WI38 (cell line): ENCODE measurements at regions not wholly inside any gene's neighbourhood (a gene's known extent, or its start where the extent isn't known, plus 50 kb on each side); places are given as distances from the start of the nearest gene placed in this dataset.

ENCODE experiments used
- H3K4me3 ChIP-seq: 2 replicates; pipeline ENCODE4 v1.5.1; 2011; ENCODE audit warnings: low read depth, mild to moderate bottlenecking, control low read depth, low read length
- TF ChIP-seq, protein P1 (sequence below): IDR thresholded peaks from 2 replicates; pipeline ENCODE4 v1.5.1; 2012; ENCODE audit warnings: low read depth, mild to moderate bottlenecking, control low read depth, low read length

DNA sequence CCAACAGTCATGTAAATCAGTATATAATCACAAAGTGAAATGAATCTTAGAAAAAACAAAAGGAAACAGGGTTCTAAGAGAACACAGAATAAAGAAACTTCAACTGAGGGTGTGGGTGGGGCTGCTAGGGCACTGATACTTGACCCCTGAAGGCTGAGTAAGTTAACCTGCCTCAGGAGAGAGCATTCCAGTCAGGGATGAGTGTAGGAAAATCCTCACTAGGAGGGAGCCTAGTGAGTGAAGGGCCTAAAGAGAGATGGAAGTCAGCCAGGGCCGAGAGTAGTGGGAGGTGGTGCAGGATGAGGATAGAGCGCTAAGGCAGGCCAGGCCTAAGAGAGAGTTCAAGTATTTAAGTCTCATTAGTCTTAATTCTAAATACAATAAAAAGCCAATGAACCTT is 342.6 kb downstream of the SATB2 start:
- no peak overlapping the region for H3K4me3 ChIP-seq
- TF ChIP-seq, protein P1, sequence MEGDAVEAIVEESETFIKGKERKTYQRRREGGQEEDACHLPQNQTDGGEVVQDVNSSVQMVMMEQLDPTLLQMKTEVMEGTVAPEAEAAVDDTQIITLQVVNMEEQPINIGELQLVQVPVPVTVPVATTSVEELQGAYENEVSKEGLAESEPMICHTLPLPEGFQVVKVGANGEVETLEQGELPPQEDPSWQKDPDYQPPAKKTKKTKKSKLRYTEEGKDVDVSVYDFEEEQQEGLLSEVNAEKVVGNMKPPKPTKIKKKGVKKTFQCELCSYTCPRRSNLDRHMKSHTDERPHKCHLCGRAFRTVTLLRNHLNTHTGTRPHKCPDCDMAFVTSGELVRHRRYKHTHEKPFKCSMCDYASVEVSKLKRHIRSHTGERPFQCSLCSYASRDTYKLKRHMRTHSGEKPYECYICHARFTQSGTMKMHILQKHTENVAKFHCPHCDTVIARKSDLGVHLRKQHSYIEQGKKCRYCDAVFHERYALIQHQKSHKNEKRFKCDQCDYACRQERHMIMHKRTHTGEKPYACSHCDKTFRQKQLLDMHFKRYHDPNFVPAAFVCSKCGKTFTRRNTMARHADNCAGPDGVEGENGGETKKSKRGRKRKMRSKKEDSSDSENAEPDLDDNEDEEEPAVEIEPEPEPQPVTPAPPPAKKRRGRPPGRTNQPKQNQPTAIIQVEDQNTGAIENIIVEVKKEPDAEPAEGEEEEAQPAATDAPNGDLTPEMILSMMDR: no peak

DNA sequence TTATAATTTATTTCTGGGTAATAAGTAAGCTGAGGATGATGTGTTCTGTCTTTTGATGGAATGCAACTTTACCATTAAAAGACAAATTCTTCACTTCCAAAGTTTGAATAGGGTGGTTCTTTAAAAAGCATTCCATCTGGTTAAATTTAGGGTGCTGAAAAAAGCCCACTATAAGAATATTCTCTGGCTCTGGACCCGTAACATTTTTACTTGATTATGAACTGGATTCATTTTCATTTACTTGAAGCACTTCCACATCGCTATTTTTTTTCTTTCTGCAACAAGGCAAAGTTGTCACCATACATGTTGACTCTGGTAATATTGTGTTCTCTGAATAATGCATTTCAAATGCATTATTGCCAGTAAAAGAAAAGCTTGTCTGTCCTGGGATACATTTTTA is 344.6 kb downstream of the SATB2 start:
- TF ChIP-seq, protein P1: no peak
- H3K4me3 ChIP-seq: no peak overlapping the region

DNA sequence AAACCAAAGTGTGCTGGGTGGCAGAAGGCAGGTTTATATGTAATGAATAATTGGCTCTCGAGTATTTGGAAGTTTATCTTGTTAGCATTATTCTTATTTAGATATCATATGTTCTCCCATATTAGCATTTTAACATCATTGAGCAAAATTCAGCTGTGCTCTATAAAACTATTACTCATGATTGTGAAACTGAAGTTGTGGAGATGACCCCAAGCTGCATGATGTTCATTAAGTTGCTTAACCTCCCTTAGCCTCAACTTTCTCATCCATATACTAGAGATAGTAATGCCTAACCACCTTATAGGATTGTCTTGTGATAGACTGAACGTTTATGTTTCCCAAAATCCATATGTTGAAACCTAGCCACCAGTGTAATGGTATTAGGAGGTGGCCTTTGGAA is 346.3 kb downstream of the SATB2 start:
- TF ChIP-seq, protein P1: no peak

DNA sequence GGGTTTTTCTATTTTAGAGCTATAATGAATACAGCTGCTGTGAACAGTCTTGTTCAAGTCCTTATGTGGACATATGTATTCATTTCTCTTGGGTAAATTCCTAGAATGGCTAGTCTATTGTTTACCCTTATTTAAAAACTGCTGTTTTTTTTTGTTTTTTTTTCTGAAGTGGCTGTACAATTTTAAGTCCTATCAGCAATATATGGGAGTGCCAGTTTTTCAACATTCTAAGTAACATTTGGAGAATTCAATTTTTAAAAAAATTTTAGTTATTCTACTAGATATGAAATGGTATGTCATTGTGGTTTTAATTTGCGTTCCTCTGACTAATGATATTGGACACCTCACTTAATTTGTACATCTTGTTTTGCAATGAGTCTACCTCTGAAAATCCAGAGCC is 349.7 kb downstream of the SATB2 start:
- TF ChIP-seq, protein P1: no peak
- H3K4me3 ChIP-seq: no peak overlapping the region

More for the DNA sequence above, 346.3 kb downstream of the SATB2 start:
- no peak overlapping the region for H3K4me3 ChIP-seq

DNA sequence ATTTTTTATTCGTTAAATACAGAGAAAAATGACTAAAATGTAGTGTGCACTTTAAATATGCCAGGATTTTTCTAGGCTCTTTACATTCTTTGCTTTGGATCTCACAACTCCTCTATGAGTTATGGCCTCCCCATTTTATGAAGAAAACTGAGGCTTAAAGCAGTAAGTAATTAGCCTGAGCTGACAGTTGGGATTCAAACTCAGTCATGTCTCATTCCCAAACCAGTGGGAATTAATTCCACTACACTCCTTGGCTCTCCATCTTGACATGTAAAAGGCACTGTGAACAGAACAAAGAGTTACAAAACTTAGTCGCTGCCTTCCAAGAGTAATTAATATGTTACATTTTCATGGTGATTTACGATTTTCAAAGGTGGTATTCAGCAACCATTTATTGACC is 351.9 kb downstream of the SATB2 start:
- no peak overlapping the region for H3K4me3 ChIP-seq
- TF ChIP-seq, protein P1: no peak

DNA sequence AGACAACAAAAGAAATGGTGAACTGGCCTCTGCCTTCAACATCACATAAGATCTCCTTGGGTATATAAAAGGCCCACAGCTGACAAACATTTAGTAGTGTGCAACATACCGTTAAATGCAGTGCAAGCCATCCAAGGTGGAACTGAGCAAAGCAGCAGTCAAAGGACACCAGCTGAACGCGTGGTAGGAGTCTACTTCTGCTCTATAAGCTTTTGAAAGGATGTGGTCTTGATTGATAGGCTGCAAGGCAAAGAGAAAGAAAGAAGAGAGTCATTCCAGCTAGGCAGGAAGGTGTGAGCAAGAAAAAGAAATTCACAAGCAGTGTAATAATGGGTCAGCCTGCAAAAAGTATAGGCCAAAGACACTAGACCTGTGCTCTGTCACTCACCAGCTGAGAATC is 356.3 kb downstream of the SATB2 start:
- TF ChIP-seq, protein P1: no peak
- no peak overlapping the region for H3K4me3 ChIP-seq

DNA sequence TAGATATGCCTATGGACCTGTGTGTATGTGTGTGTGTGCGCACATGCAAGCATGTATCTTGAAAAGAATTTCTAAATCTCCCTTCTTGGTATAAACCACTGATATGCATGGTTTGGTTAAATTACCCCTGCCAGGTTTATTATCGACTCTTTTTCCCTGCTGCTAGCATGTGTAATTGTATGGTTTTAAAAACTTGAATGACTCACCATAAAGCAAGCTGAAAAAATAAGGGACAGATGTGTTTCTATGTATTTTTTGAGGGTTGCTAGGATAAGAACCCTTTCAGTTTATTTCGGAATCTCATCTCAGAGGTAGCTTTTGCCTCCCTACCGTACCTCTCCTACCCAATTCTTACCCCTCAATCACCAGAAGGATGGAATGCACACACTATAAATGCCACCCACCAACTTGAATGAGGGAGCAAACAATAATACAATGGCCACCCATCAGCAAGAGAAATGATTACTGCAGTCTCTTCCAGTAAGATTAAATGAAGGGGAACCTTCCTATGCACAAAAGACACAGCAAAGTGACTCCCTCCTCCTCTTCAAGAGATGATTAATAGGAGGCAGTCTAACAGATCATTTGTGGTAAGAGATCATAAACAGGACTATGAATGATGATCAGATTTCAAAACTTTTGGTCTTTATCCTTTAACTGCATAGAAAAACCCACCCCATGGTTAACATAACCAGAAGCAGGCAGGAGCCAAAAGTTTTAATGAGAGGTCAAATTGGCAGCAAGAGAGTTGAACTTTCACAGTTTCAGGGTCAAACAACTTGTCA is 357.2 kb downstream of the SATB2 start:
- H3K4me3 ChIP-seq: no peak overlapping the region
- TF ChIP-seq, protein P1: no peak
